SK-N-SH (cell line): ENCODE measurements at regions not wholly inside any gene's neighbourhood (a gene's known extent, or its start where the extent isn't known, plus 50 kb on each side); places are given as distances from the start of the nearest gene placed in this dataset.

Source experiments
- FOSL2 ChIP-seq: IDR thresholded peaks from 2 replicates; pipeline ENCODE4 v1.4.0; 2012; ENCODE audit warnings: low read depth, mild to moderate bottlenecking, moderate library complexity, borderline replicate concordance
- FOXM1 ChIP-seq: IDR thresholded peaks from 2 replicates; pipeline ENCODE4 v1.4.0; 2012; ENCODE audit warnings: low read depth, mild to moderate bottlenecking
- JUND ChIP-seq: IDR thresholded peaks from 2 replicates; pipeline ENCODE4 v1.4.0; 2012
- POLR2AphosphoS5 ChIP-seq: IDR thresholded peaks from 2 replicates; pipeline ENCODE4 v1.6.1; 2012; ENCODE audit warnings: low read depth, low read length
- RFX5 ChIP-seq: IDR thresholded peaks from 2 replicates; pipeline ENCODE4 v1.6.1; 2012; ENCODE audit warnings: mild to moderate bottlenecking, improper control_type of control experiment, low read length
- SIN3A ChIP-seq: IDR thresholded peaks from 2 replicates; pipeline ENCODE4 v1.6.1; 2012; ENCODE audit warnings: low read depth, mild to moderate bottlenecking, low read length, moderate library complexity, borderline replicate concordance
- TAF1 ChIP-seq: IDR thresholded peaks from 2 replicates; pipeline ENCODE4 v1.6.1; 2012; ENCODE audit warnings: low read depth, mild to moderate bottlenecking, low read length, moderate library complexity, borderline replicate concordance
- YY1 ChIP-seq: IDR thresholded peaks from 2 replicates; pipeline ENCODE4 v1.4.0; 2012; ENCODE audit warnings: low read depth, mild to moderate bottlenecking
- TF ChIP-seq, protein P1 (sequence below): fragments of 200-600 bp; sonication (generic); IDR thresholded peaks from 2 replicates; pipeline ENCODE4 v1.6.1; 2017; ENCODE audit warnings: antibody characterized with exemption, mild to moderate bottlenecking, moderate library complexity
- TF ChIP-seq, protein P2 (sequence below): fragments of 150-350 bp; IDR thresholded peaks from 2 replicates; pipeline ENCODE4 v1.6.1; 2016; ENCODE audit warnings: mild to moderate bottlenecking, low read depth, low read length
- TF ChIP-seq, protein P3 (sequence below): IDR thresholded peaks from 2 replicates; pipeline ENCODE4 v1.4.0; 2012; ENCODE audit warnings: low read depth, borderline replicate concordance

DNA sequence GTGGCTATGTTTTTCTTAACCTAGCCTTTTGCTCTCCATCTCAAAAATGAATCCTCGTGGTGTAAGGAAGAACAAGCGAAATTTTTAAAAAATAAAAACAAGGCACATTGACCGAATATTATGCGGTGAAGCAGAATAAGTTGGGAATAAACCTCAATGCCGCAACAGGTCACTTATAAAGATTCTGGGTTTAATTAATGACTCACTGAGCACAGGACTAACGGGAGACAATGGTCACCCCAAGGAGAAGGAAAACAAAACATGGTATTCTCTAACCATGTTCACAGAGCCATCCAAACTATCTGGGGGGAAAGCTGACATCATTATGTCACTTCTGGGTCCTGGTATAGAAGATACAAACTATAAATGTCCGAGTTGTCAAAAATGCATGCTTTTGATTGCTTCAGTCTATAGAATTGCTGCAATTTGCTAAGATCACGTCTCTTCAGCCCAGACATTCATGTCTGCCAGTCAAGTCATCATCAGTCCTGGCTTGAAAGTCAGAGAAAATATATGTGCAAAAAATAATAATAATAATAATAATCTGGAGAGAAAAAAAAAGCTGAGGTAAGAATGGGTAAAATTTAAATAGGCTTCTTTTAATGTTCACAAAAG lies 280.6 kb downstream of the NR2F1-AS1 start:
- TF ChIP-seq, protein P1, sequence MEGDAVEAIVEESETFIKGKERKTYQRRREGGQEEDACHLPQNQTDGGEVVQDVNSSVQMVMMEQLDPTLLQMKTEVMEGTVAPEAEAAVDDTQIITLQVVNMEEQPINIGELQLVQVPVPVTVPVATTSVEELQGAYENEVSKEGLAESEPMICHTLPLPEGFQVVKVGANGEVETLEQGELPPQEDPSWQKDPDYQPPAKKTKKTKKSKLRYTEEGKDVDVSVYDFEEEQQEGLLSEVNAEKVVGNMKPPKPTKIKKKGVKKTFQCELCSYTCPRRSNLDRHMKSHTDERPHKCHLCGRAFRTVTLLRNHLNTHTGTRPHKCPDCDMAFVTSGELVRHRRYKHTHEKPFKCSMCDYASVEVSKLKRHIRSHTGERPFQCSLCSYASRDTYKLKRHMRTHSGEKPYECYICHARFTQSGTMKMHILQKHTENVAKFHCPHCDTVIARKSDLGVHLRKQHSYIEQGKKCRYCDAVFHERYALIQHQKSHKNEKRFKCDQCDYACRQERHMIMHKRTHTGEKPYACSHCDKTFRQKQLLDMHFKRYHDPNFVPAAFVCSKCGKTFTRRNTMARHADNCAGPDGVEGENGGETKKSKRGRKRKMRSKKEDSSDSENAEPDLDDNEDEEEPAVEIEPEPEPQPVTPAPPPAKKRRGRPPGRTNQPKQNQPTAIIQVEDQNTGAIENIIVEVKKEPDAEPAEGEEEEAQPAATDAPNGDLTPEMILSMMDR, result no peak
- TF ChIP-seq YY1 (no peak), RFX5 (no peak), TAF1 (no peak), FOSL2 (no peak), FOXM1 (no peak), POLR2AphosphoS5 (no peak), SIN3A (no peak), JUND (no peak)
- TF ChIP-seq, protein P2, sequence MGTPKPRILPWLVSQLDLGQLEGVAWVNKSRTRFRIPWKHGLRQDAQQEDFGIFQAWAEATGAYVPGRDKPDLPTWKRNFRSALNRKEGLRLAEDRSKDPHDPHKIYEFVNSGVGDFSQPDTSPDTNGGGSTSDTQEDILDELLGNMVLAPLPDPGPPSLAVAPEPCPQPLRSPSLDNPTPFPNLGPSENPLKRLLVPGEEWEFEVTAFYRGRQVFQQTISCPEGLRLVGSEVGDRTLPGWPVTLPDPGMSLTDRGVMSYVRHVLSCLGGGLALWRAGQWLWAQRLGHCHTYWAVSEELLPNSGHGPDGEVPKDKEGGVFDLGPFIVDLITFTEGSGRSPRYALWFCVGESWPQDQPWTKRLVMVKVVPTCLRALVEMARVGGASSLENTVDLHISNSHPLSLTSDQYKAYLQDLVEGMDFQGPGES, result no peak
- TF ChIP-seq, protein P3, sequence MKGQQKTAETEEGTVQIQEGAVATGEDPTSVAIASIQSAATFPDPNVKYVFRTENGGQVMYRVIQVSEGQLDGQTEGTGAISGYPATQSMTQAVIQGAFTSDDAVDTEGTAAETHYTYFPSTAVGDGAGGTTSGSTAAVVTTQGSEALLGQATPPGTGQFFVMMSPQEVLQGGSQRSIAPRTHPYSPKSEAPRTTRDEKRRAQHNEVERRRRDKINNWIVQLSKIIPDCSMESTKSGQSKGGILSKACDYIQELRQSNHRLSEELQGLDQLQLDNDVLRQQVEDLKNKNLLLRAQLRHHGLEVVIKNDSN, result no peak
